GM23338 (cell line): ENCODE measurements at regions not wholly inside any gene's neighbourhood (a gene's known extent, or its start where the extent isn't known, plus 50 kb on each side); places are given as distances from the start of the nearest gene placed in this dataset.

ENCODE experiments used
- CTCF ChIP-seq, 2 experiments: fragments of 200-600 bp in 1 of 2; sonication (generic) in 1 of 2; conservative IDR thresholded peaks; 2 replicates each; pipeline versions ENCODE4 v1.5.1 to v1.6.1; 2016 to 2017; ENCODE audit warnings: antibody characterized with exemption in 2 of 2, low read depth in 2 of 2, mild to moderate bottlenecking in 2 of 2, moderate library complexity in 1 of 2
- EZH2 ChIP-seq: fragments of 200-600 bp; sonication (generic); IDR thresholded peaks from one replicate; pipeline ENCODE4 v1.8.0; 2017; ENCODE audit warnings: antibody characterized with exemption, mild to moderate bottlenecking, low read depth; ENCODE audit not compliant: unreplicated experiment
- EZH2phosphoT487 ChIP-seq: fragments of 200-600 bp; sonication (generic); IDR thresholded peaks from one replicate; pipeline ENCODE4 v1.8.1; 2018; ENCODE audit warnings: antibody characterized with exemption; ENCODE audit not compliant: unreplicated experiment
- POLR2AphosphoS5 ChIP-seq: IDR thresholded peaks from 2 replicates; pipeline ENCODE4 v1.6.1; 2016; ENCODE audit warnings: antibody characterized with exemption, low read depth
- STAT1 ChIP-seq: IDR thresholded peaks from one replicate; pipeline ENCODE4 v1.6.1; 2016; ENCODE audit warnings: antibody characterized with exemption; ENCODE audit not compliant: unreplicated experiment
- TF ChIP-seq, protein P1 (sequence below): IDR thresholded peaks from one replicate; pipeline ENCODE4 v1.6.1; 2018; ENCODE audit warnings: antibody characterized with exemption; ENCODE audit not compliant: unreplicated experiment

DNA sequence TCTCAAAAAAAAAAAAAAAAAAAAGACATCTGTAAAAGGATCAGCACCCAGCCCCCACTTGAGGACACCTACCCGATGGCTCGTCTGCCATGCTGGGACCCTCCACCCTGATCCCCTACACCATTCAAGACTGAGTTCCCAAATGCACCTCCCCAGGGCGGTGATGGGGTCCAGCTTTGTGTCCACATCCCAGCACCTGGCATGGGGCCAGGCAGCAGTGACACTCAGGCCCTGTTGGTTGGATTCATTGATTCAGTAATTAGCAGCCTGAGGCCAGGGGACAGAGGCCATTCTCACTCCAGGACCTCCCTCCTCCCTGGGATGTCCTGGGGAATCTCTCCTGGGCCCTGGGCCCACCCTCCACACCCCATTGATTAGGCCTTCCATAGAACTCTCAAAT lies 88.8 kb upstream of the RUFY1 start:
- no peak for TF ChIP-seq EZH2phosphoT487
- TF ChIP-seq POLR2AphosphoS5, result no peak
- TF ChIP-seq CTCF (conservative IDR thresholded peaks at IDR 0.05; ENCODE audit: low read depth in 2 of 2), result no peak
- no peak for TF ChIP-seq EZH2
- no peak for TF ChIP-seq STAT1
- TF ChIP-seq, protein P1, sequence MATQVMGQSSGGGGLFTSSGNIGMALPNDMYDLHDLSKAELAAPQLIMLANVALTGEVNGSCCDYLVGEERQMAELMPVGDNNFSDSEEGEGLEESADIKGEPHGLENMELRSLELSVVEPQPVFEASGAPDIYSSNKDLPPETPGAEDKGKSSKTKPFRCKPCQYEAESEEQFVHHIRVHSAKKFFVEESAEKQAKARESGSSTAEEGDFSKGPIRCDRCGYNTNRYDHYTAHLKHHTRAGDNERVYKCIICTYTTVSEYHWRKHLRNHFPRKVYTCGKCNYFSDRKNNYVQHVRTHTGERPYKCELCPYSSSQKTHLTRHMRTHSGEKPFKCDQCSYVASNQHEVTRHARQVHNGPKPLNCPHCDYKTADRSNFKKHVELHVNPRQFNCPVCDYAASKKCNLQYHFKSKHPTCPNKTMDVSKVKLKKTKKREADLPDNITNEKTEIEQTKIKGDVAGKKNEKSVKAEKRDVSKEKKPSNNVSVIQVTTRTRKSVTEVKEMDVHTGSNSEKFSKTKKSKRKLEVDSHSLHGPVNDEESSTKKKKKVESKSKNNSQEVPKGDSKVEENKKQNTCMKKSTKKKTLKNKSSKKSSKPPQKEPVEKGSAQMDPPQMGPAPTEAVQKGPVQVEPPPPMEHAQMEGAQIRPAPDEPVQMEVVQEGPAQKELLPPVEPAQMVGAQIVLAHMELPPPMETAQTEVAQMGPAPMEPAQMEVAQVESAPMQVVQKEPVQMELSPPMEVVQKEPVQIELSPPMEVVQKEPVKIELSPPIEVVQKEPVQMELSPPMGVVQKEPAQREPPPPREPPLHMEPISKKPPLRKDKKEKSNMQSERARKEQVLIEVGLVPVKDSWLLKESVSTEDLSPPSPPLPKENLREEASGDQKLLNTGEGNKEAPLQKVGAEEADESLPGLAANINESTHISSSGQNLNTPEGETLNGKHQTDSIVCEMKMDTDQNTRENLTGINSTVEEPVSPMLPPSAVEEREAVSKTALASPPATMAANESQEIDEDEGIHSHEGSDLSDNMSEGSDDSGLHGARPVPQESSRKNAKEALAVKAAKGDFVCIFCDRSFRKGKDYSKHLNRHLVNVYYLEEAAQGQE, result no peak
